ENCODE measurements at regions not wholly inside any gene's neighbourhood (a gene's known extent, or its start where the extent isn't known, plus 50 kb on each side); places are given as distances from the start of the nearest gene placed in this dataset.

DNA sequence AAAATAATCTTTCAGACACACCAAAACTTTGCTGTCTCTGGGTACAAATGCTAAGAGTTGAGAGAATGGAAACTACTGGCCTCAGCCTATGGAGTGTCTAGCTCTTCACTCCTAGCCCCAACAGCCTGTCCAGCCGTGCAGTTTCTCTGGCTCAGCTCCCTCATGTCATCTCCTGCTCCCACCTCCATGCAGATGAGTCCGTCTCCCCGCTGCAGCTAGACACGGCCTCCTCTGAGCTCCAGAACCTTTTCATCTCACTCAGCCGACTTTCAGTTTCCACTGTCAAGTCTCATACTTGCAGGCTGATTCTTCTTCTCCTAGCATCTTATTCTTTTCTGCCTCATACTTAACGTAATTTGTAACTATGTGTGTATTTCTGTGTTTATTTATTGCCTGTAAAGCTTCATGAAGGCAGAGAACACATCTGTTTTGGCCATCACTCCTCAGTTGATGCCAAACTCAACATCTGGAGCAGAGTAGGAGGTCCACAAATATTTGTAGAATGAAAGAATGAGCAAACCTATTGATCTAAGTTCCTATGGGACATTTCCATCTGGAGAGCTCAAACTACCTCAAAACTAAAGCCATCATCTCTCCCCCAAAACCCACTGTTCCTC, 139.8 kb upstream of the PWP1 start:
- DNase-seq (ENCODE audit: low read depth), result no peak
- H3K4me3 ChIP-seq (ENCODE audit: control insufficient read depth, low read depth, low read length), result no peak overlapping the region

DNA sequence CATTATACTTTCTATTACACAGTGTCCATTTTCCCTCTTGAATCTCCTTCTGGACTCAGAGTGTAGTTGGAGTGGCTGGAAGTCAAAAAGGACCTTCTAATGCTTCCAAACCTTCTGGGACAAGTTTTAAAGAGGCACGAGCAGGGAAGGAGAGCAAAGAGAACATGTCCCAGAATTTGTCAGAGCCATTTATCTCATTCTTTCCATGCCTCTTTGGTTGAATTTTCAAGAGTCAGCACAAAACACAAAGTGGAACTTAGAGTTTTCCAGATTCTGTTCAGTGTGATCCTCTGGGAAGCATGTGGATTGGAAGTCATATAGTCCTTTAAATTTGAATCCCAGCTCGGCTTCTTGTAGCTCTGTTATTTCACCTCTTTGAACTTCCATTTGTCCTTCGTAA, 138.2 kb upstream of the PWP1 start:
- no peak overlapping the region for H3K4me3 ChIP-seq (ENCODE audit: control insufficient read depth, low read depth, low read length)
- no peak for DNase-seq (ENCODE audit: low read depth)
- TF ChIP-seq, protein P1, sequence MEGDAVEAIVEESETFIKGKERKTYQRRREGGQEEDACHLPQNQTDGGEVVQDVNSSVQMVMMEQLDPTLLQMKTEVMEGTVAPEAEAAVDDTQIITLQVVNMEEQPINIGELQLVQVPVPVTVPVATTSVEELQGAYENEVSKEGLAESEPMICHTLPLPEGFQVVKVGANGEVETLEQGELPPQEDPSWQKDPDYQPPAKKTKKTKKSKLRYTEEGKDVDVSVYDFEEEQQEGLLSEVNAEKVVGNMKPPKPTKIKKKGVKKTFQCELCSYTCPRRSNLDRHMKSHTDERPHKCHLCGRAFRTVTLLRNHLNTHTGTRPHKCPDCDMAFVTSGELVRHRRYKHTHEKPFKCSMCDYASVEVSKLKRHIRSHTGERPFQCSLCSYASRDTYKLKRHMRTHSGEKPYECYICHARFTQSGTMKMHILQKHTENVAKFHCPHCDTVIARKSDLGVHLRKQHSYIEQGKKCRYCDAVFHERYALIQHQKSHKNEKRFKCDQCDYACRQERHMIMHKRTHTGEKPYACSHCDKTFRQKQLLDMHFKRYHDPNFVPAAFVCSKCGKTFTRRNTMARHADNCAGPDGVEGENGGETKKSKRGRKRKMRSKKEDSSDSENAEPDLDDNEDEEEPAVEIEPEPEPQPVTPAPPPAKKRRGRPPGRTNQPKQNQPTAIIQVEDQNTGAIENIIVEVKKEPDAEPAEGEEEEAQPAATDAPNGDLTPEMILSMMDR (IDR thresholded peaks at IDR 0.05; ENCODE audit: control insufficient read depth, insufficient read depth, low read depth, low read length, missing control alignments), result no peak

More for the DNA sequence above, 139.8 kb upstream of the PWP1 start:
- TF ChIP-seq, protein P1 (IDR thresholded peaks at IDR 0.05; ENCODE audit: control insufficient read depth, insufficient read depth, low read depth, low read length, missing control alignments), result no peak

DNA sequence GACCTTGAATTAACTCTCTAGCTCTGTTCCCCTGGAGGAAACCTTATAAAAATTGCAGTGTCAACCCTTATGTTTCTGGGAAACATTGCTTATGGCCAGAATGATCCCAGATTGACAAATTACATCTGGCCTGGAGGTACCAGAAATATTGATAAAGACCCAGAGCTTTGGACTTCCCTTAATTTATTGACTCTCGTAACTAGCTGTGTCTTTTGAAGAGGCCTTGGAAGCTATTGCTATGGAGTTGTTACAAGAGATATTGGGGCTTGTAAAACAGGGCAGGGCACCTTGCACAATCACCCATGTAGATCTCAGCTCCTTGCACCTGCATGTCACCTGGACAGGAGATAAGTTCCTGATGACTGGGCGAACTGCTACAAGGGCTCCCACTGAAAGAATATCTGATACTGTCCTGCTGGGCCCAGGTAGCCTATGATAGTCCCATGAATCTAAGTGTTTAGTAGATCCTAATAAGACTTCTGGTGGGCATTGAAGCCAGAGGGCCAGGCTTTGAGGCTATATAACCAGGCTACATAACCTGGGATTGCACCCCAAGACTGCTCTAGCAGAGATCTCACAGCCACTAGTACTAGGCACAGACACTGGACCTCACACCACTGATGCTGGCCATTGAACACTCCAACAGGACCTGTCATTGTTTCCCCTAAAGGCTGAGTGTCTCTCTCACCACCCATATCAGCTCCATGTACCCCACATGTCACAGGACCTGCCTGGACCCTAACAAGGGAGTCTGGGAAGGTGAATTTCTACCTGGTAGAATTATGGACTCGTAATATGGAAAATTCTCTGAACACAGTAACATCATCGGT, 135.7 kb upstream of the PWP1 start:
- no peak for DNase-seq (ENCODE audit: low read depth)
- no peak overlapping the region for H3K4me3 ChIP-seq (ENCODE audit: control insufficient read depth, low read depth, low read length)
- TF ChIP-seq, protein P1 (IDR thresholded peaks at IDR 0.05; ENCODE audit: control insufficient read depth, insufficient read depth, low read depth, low read length, missing control alignments), result no peak

DNA sequence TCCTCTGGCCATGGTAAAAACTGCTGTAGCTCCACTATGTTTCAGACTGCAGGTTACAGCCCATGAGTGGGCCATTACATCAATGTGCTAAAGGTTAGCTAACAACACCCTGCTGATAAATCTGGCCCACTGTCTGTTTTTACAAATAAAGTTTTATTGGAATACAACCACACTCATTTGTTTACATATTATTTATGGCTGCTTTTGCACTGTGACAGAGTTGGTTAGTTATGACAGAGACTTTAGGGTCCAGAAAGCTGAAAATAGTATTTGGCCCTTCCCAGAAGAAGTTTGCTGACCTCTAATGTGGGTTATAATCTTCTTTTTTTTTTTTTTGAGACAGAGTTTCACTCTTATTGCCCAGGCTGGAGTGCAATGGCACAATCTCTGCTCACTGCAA, 134.2 kb upstream of the PWP1 start:
- TF ChIP-seq, protein P1 (IDR thresholded peaks at IDR 0.05; ENCODE audit: control insufficient read depth, insufficient read depth, low read depth, low read length, missing control alignments), result no peak
- no peak overlapping the region for H3K4me3 ChIP-seq (ENCODE audit: control insufficient read depth, low read depth, low read length)
- no peak for DNase-seq (ENCODE audit: low read depth)

DNA sequence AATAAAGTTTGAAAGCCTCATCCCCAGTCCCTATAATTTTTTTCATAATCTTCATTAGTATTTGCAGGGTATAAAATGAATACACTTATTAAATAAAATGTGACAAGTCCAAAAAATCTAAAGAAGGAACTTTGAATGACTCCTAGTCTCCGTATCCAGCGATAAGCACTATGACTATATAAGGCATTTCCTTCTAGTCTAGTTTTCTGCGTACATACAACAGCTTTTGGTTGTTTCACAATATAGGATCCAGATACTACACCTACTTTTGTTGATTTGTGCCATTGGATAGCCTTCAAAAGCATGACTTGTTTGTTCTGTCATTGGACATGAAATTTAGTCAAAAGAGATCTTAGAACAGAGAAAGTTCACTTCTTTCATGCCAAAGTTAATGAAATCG, 133.3 kb upstream of the PWP1 start:
- TF ChIP-seq, protein P1 (IDR thresholded peaks at IDR 0.05; ENCODE audit: control insufficient read depth, insufficient read depth, low read depth, low read length, missing control alignments), result no peak
- H3K4me3 ChIP-seq (ENCODE audit: control insufficient read depth, low read depth, low read length), result no peak overlapping the region

DNA sequence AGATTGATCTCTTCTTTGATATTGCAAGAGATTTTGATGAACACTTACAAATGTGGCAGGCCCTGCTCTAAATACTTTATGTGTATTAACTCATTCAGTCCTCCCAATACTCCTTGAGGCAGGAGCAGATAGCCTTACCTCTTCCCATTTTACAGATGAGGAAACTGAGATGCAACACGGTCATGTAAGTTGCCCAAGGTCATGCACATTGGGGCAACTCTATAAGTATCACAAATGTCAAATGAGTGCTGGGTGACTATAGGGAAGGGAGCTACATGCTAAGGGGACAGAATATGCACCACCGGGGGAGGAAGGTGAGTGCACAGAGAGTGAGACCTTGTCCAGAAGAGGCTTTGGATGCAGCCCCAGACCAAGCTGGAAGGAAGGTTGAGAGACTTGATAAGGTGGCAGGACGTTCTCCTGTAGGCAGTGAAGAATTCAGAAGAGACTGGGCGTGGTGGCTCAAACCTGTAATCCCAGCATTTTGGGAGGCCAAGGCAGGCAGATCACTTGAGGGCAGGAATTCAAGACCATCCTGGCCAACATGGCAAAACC, 132.3 kb upstream of the PWP1 start:
- H3K4me3 ChIP-seq (ENCODE audit: control insufficient read depth, low read depth, low read length), result no peak overlapping the region
- TF ChIP-seq, protein P1 (IDR thresholded peaks at IDR 0.05; ENCODE audit: control insufficient read depth, insufficient read depth, low read depth, low read length, missing control alignments), result no peak
- DNase-seq (ENCODE audit: low read depth), result no peak

More for the DNA sequence above, 133.3 kb upstream of the PWP1 start:
- no peak for DNase-seq (ENCODE audit: low read depth)

All from AG09309 (cell line).